GM21786 (cell line): ENCODE measurements at regions not wholly inside any gene's neighbourhood (a gene's known extent, or its start where the extent isn't known, plus 50 kb on each side); places are given as distances from the start of the nearest gene placed in this dataset.

Source experiments
- ATAC-seq: cut with Tn5 transposase; IDR thresholded peaks from one replicate; pipeline ENCODE4 v1.9.1; 2021; ENCODE audit not compliant: unreplicated experiment

DNA sequence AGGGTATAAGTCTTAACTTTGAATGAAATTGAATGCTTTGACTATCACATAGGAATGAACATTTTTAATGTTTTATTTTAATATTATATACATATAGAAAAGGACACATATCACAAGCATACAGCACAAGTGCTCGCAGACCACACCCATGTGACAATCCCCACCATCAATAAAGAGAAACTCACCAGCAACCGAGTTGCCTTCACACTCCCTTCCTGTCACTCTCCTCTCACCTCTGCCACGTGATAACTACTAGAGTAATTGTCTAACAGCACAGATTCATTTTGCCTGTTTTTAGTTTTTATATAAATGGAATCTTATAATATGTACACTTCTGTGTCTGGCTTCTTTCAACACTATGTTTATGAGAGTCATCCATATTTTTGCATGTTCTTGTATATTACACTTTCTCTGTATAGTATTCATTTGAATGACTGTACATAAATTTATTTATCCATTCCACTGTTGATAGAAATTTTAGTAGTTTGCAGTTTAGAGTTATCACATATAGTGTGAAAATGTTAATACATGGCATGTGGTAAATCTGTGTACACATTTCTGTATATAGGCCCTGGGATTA is 304.9 kb upstream of the DUSP10 start:
- ATAC-seq = no peak

GRCh38 chr1:222045786-222046185 is 303.9 kb upstream of the DUSP10 start:
- no peak for ATAC-seq

DNA sequence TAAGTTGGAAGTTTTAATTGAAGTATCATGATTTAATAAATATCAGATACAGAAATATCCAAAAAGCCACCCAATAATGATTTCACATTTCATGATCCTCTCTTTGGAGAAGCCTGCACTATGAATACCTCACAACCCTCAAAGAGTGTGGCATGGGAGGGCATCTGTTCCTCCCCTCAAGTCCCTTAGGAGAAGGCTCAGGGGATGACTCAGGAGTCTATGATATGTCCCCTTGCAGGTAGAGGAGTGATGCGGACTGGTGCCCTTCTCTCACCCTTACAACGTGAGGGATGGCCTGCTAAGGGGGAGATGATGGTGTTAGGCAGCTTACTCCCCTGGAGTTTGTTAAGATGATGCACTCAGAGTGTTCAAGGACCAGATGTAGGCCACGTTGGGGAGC is 303.3 kb upstream of the DUSP10 start:
- no peak for ATAC-seq

- no peak for ATAC-seq
Measured at GRCh38 chr1:222043444-222044292, 301.8 kb upstream of the DUSP10 start.

DNA sequence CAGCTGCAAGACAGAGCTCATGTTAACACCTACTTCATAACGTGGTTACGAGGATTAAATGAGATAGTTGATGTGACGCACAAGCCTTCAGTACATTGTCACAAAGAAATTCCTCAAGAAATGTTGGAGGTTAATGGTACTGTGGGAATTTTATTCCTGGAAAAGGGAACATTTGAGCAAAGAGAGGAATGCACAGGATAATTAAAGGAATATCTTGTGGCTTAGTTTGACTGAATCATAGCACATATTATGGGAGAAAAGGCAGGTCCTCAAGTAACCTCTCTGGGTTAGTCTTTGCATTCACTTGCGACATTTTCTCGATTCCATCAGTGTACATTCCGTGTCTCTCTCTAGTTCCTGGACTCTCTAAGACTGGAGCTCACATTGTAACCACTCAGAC is 300.2 kb upstream of the DUSP10 start:
- ATAC-seq = no peak

DNA sequence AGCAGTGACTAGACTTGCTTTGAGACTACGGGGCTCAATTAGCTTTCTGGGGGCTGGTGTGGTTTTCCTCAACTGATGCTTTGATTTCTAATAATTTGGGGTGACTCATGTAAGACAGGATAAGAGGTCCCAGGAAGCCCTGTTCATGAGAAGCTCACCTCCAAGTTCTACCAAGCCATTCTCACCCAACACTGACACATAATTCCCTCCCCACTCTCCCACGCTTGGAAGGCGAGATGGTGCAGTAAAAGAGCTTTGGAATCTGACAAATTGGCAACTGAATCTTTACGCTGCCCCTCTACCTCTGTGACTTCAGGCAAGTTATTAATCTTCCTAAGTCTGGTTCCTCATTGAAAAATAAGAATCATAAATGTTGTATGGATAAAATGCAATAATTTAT is 299.1 kb upstream of the DUSP10 start:
- no peak for ATAC-seq

- no peak for ATAC-seq
Measured at GRCh38 chr1:222040121-222040805, 298.4 kb upstream of the DUSP10 start.

- no peak for ATAC-seq
Measured at GRCh38 chr1:222038971-222039370, 297.1 kb upstream of the DUSP10 start.

- no peak for ATAC-seq
Measured at GRCh38 chr1:222037720-222038119, 295.8 kb upstream of the DUSP10 start.

- ATAC-seq = no peak
Measured at GRCh38 chr1:222034790-222035189, 292.9 kb upstream of the DUSP10 start.

DNA sequence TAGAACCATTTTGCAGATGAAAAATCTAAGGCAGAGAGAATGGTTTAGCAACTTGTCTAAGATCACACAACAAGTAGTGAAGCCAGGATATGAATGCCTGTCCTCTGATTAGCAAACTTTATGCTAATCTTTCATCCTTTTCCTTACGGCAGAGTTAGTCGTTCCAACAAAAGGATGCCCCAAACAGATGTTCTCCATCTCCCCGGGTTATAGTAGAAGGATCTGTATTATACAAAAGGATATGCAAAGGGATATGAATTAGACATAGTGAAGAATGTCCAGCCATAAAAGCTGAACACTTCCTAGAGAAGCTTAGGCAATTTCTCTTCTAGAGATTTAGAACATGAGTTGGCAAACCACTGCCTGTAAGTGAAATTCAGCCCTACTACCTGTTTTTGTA is 291.6 kb upstream of the DUSP10 start:
- ATAC-seq = no peak

GRCh38 chr1:222031318-222031717 is 289.4 kb upstream of the DUSP10 start:
- ATAC-seq = no peak

GRCh38 chr1:222028676-222029075 is 286.8 kb upstream of the DUSP10 start:
- no peak for ATAC-seq

- ATAC-seq = no peak
Measured at GRCh38 chr1:222028116-222028515, 286.2 kb upstream of the DUSP10 start.

GRCh38 chr1:222026280-222026679 is 284.4 kb upstream of the DUSP10 start:
- ATAC-seq = no peak

GRCh38 chr1:222023025-222023424 is 281.1 kb upstream of the DUSP10 start:
- ATAC-seq = no peak

DNA sequence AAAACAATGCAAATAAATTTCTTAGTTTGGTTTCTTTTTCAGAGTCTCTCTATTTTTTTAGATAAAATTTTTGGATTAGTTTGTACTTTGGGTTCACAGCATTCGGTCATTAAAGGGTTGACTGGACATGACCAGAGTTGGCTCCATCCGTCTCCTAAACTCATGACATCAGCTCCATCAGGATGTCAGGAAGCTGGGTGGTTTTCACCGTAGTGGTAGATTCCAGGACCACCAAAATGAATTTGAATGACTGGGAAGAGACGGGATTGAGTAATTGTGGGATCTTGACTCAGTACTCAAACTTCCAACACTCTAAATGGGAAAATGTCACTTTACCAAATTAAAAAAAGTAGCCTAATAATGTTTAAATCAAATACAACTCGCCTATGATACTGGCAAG is 279.2 kb upstream of the DUSP10 start:
- ATAC-seq = no peak

- no peak for ATAC-seq
Measured at GRCh38 chr1:222020553-222020952, 278.7 kb upstream of the DUSP10 start.

- no peak for ATAC-seq
Measured at GRCh38 chr1:222019029-222019428, 277.1 kb upstream of the DUSP10 start.

DNA sequence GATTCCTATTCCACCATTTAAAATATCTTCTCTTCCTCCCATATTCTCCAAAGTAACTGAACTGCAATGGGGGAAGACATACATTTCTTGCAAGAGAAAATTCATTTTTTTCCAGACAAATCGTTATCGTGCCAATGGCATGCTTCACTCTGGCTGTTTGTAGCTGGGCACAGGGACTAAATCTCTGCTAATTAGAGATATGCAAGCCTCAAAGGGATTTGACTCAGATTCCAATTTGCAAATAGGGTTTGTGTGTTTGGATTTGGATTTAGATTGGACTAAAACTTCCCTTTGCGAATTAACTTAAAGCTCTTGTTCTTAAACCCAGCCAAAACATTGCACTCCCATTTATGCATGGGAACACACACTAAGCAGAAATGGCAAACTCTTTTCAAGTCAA is 276.2 kb upstream of the DUSP10 start:
- ATAC-seq = no peak

- no peak for ATAC-seq
Measured at GRCh38 chr1:222015686-222016085, 273.8 kb upstream of the DUSP10 start.

GRCh38 chr1:222014001-222014400 is 272.1 kb upstream of the DUSP10 start:
- no peak for ATAC-seq
